ENCODE measurements at regions not wholly inside any gene's neighbourhood (a gene's known extent, or its start where the extent isn't known, plus 50 kb on each side); places are given as distances from the start of the nearest gene placed in this dataset.
"Not testable (repeated sequence)": the region's sequence is repeated elsewhere in the genome, so short reads cannot be mapped to it uniquely, and the experiment has no call there.

GRCh38 chr6:98395610-98396166 is 438.7 kb upstream of the POU3F2 start:
- TF ChIP-seq, protein P1, sequence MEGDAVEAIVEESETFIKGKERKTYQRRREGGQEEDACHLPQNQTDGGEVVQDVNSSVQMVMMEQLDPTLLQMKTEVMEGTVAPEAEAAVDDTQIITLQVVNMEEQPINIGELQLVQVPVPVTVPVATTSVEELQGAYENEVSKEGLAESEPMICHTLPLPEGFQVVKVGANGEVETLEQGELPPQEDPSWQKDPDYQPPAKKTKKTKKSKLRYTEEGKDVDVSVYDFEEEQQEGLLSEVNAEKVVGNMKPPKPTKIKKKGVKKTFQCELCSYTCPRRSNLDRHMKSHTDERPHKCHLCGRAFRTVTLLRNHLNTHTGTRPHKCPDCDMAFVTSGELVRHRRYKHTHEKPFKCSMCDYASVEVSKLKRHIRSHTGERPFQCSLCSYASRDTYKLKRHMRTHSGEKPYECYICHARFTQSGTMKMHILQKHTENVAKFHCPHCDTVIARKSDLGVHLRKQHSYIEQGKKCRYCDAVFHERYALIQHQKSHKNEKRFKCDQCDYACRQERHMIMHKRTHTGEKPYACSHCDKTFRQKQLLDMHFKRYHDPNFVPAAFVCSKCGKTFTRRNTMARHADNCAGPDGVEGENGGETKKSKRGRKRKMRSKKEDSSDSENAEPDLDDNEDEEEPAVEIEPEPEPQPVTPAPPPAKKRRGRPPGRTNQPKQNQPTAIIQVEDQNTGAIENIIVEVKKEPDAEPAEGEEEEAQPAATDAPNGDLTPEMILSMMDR (IDR thresholded peaks at IDR 0.05; ENCODE audit: insufficient read depth, low read depth, low read length): no peak

GRCh38 chr6:98416027-98416426 is 418.3 kb upstream of the POU3F2 start:
- H3K36me3 ChIP-seq (ENCODE audit: control insufficient read depth, insufficient read depth, low read length): no peaks in the 10 kb centered on the region
- DNase-seq (ENCODE audit: low read depth): no peak
- TF ChIP-seq, protein P1 (IDR thresholded peaks at IDR 0.05; ENCODE audit: insufficient read depth, low read depth, low read length): no peak
- H3K4me3 ChIP-seq (ENCODE audit: low read depth, low read length): no peak overlapping the region
- POLR2A ChIA-PET: no interaction called here
- no peaks in the 10 kb centered on the region for H3K27me3 ChIP-seq (ENCODE audit: control insufficient read depth, insufficient read depth, low read length)
- CTCF ChIA-PET: no interaction called here

More at GRCh38 chr6:98395610-98396166, 438.7 kb upstream of the POU3F2 start:
- H3K4me3 ChIP-seq (ENCODE audit: low read depth, low read length): no peak overlapping the region
- H3K36me3 ChIP-seq (ENCODE audit: control insufficient read depth, insufficient read depth, low read length): no peaks in the 10 kb centered on the region
- no peak for DNase-seq (ENCODE audit: low read depth)
- POLR2A ChIA-PET: no interaction called here
- no peaks in the 10 kb centered on the region for H3K27me3 ChIP-seq (ENCODE audit: control insufficient read depth, insufficient read depth, low read length)
- CTCF ChIA-PET: no interaction called here

- H3K4me3 ChIP-seq (ENCODE audit: low read depth, low read length); POLR2A ChIA-PET; CTCF ChIA-PET; H3K36me3 ChIP-seq (ENCODE audit: control insufficient read depth, insufficient read depth, low read length); DNase-seq (ENCODE audit: low read depth); H3K27me3 ChIP-seq (ENCODE audit: control insufficient read depth, insufficient read depth, low read length): not testable (repeated sequence)
Observed at GRCh38 chr6:98416497-98417158, 417.7 kb upstream of the POU3F2 start.

- ChIA-PET CTCF (no interaction called here), POLR2A (interaction anchor here (0.7 kb wide), 1 partner anchor 690 kb away, joined by 5 read pairs; no protein-coding TSS in a partner anchor)
- H3K4me3 ChIP-seq (ENCODE audit: low read depth, low read length): no peak overlapping the region
- TF ChIP-seq, protein P1 (IDR thresholded peaks at IDR 0.05; ENCODE audit: insufficient read depth, low read depth, low read length): no peak
- DNase-seq (ENCODE audit: low read depth): no peak
- no peaks in the 10 kb centered on the region for H3K36me3 ChIP-seq (ENCODE audit: control insufficient read depth, insufficient read depth, low read length)
- H3K27me3 ChIP-seq (ENCODE audit: control insufficient read depth, insufficient read depth, low read length): no peaks in the 10 kb centered on the region
Observed at GRCh38 chr6:98433325-98434056, 400.9 kb upstream of the POU3F2 start.

GRCh38 chr6:98443633-98444032 is 390.7 kb upstream of the POU3F2 start:
- Histone ChIP-seq H3K36me3 (ENCODE audit: control insufficient read depth, insufficient read depth, low read length) (no peaks in the 10 kb centered on the region), H3K4me3 (ENCODE audit: low read depth, low read length) (no peak overlapping the region), H3K27me3 (ENCODE audit: control insufficient read depth, insufficient read depth, low read length) (no peaks in the 10 kb centered on the region)
- DNase-seq (ENCODE audit: low read depth): no peak
- TF ChIP-seq, protein P1 (IDR thresholded peaks at IDR 0.05; ENCODE audit: insufficient read depth, low read depth, low read length): no peak
- CTCF ChIA-PET: no interaction called here
- POLR2A ChIA-PET: no interaction called here

All from BJ (cell line).